NT2/D1 (cell line): ENCODE measurements at regions not wholly inside any gene's neighbourhood (a gene's known extent, or its start where the extent isn't known, plus 50 kb on each side); places are given as distances from the start of the nearest gene placed in this dataset.

Experiments used
- SUZ12 ChIP-seq: IDR thresholded peaks from 2 replicates; pipeline ENCODE4 v1.6.1; 2011; ENCODE audit not compliant: insufficient read length, insufficient read depth; ENCODE audit errors: extremely low read depth
- YY1 ChIP-seq: IDR thresholded peaks from 2 replicates; pipeline ENCODE4 v1.6.1; 2011; ENCODE audit not compliant: insufficient read length, insufficient read depth

DNA sequence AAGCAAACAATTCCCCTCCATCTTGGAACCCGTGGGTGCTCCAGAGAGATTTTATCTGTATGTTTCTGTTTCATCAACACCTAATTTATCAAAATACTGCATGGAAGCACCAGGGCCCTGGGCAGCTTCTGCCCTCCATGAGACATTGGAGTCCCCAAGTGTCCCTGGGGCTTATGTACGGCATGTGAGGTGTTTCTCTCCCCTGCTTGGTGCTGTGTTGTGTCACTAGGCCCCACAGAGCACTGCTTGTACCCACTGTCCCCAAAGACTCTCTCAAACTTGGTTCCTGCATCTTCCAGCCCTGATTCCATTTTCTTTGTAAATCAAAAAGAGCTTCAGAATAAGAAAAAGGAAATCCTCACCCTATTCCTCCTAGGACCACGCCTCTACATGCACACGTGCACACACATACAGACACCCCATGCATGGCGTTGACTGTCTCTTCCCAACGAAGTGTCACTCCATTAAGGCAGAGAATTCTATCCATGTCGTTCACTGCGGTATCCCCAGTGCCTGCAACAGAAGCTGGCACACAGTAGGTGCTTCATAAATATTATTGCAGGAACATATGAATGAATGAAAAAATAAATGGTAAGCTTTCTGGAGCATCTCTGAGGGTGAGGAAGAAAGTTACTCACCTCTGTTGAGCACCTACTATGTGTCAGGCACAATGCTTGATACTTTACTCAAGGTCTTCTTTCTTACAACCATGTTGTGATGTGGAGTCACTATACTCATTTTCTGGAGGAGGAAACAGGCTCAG is 191.6 kb downstream of the DICER1 start:
- TF ChIP-seq SUZ12 (no peak), YY1 (no peak)
